MM.1S (cell line): ENCODE measurements at regions not wholly inside any gene's neighbourhood (a gene's known extent, or its start where the extent isn't known, plus 50 kb on each side); places are given as distances from the start of the nearest gene placed in this dataset.

Experiments
- EZH2 ChIP-seq: fragments of 300-600 bp; sonication (generic); optimal IDR thresholded peaks from 2 replicates; pipeline ENCODE3; 2017; ENCODE audit warnings: low read depth, mild to moderate bottlenecking, antibody characterized with exemption, low read length, mixed read lengths
- EZH2phosphoT487 ChIP-seq: fragments of 300-600 bp; sonication (generic); IDR thresholded peaks from 2 replicates; pipeline ENCODE4 v1.6.1; 2018; ENCODE audit warnings: antibody characterized with exemption, low read length
- TF ChIP-seq, protein P1 (sequence below): fragments of 300-600 bp; sonication (generic); IDR thresholded peaks from 2 replicates; pipeline ENCODE4 v1.5.1; 2016; ENCODE audit warnings: antibody characterized with exemption, low read length, mixed read lengths

DNA sequence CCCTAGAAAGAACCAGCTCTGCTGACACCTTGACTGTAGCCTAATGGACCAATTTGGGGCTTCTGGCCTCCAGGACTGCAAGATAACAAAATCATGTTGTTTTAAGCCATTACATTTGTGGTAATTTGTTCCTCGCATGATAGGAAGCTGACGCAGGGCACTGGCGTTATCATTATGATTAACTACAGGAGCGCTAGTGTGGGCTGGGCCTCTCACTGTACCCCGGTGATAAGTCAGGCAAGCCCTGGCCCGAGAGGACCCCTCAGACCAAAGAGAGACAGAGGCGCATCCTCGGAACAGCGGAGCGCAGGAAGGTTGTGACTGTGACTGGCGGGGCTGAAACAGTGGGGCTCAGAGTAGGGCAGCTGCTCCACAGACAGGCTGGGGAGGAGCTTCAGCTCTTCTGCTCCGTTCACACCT, 150.3 kb upstream of the CHST15 start:
- TF ChIP-seq, protein P1, sequence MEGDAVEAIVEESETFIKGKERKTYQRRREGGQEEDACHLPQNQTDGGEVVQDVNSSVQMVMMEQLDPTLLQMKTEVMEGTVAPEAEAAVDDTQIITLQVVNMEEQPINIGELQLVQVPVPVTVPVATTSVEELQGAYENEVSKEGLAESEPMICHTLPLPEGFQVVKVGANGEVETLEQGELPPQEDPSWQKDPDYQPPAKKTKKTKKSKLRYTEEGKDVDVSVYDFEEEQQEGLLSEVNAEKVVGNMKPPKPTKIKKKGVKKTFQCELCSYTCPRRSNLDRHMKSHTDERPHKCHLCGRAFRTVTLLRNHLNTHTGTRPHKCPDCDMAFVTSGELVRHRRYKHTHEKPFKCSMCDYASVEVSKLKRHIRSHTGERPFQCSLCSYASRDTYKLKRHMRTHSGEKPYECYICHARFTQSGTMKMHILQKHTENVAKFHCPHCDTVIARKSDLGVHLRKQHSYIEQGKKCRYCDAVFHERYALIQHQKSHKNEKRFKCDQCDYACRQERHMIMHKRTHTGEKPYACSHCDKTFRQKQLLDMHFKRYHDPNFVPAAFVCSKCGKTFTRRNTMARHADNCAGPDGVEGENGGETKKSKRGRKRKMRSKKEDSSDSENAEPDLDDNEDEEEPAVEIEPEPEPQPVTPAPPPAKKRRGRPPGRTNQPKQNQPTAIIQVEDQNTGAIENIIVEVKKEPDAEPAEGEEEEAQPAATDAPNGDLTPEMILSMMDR, result no peak
- TF ChIP-seq EZH2phosphoT487 (no peak), EZH2 (no peak)
